Liver (tissue), 8 donors: ENCODE measurements at regions not wholly inside any gene's neighbourhood (a gene's known extent, or its start where the extent isn't known, plus 50 kb on each side); places are given as distances from the start of the nearest gene placed in this dataset.

Experiments used
- DNase-seq: peaks from one replicate; pipeline ENCODE4 v3.0.0-alpha.2; 2017; ENCODE audit warnings: low spot score
- H3K27ac ChIP-seq, 2 donors: one replicate each; pipeline ENCODE4 v1.7.0; 2013; ENCODE audit warnings: inconsistent platforms in 2 of 2, low read length in 2 of 2, control low read depth in 1 of 2, low read depth in 1 of 2, mild to moderate bottlenecking in 1 of 2
- H3K27me3 ChIP-seq, 4 donors: one replicate each; pipeline versions ENCODE4 v1.6.1 to v1.7.0; 2013; ENCODE audit warnings: low read length in 3 of 4, inconsistent platforms in 1 of 4, mild to moderate bottlenecking in 1 of 4, moderate library complexity in 1 of 4; ENCODE audit not compliant: control insufficient read depth in 4 of 4, insufficient read depth in 4 of 4
- H3K36me3 ChIP-seq, 4 donors: one replicate each; pipeline versions ENCODE4 v1.6.1 to v1.7.0; 2013; ENCODE audit warnings: low read length in 3 of 4, mild to moderate bottlenecking in 3 of 4, low read depth in 1 of 4, moderate library complexity in 1 of 4; ENCODE audit not compliant: control insufficient read depth in 4 of 4, insufficient read depth in 3 of 4
- H3K4me1 ChIP-seq, 4 donors: one replicate each; pipeline versions ENCODE4 v1.6.1 to v1.7.0; 2013; ENCODE audit warnings: low read length in 3 of 4, mild to moderate bottlenecking in 3 of 4, moderate library complexity in 1 of 4; ENCODE audit not compliant: control insufficient read depth in 4 of 4, insufficient read depth in 4 of 4
- H3K4me3 ChIP-seq, 3 donors: one replicate each; pipeline versions ENCODE4 v1.6.1 to v1.7.0; 2013; ENCODE audit warnings: low read length in 3 of 3, control low read depth in 1 of 3, low read depth in 1 of 3, mild to moderate bottlenecking in 1 of 3
- H3K9ac ChIP-seq, 2 donors: one replicate each; pipeline ENCODE4 v1.7.0; 2013; ENCODE audit warnings: low read length in 2 of 2, mild to moderate bottlenecking in 2 of 2, moderate library complexity in 2 of 2, control low read depth in 1 of 2, low read depth in 1 of 2
- H3K9me3 ChIP-seq, 4 donors: one replicate each; pipeline versions ENCODE4 v1.6.1 to v1.7.0; 2013; ENCODE audit warnings: low read length in 3 of 4; ENCODE audit not compliant: control insufficient read depth in 4 of 4
- FOXA1 ChIP-seq: IDR thresholded peaks from 2 replicates; pipeline ENCODE4 v1.6.1; 2016; ENCODE audit warnings: antibody characterized with exemption
- FOXA2 ChIP-seq: IDR thresholded peaks from 2 replicates; pipeline ENCODE4 v1.6.1; 2016; ENCODE audit warnings: antibody characterized with exemption
- GABPA ChIP-seq, 2 donors: IDR thresholded peaks in 1 of 2; conservative IDR thresholded peaks in 1 of 2; 2 replicates each; pipeline ENCODE4 v1.6.1; 2016; ENCODE audit warnings: antibody characterized with exemption in 2 of 2, mild to moderate bottlenecking in 1 of 2, moderate library complexity in 1 of 2
- HNF4A ChIP-seq, 2 donors: conservative IDR thresholded peaks; 2 replicates each; pipeline ENCODE4 v1.6.1; 2016; ENCODE audit warnings: antibody characterized with exemption in 2 of 2, mild to moderate bottlenecking in 2 of 2
- HNF4G ChIP-seq: IDR thresholded peaks from 2 replicates; pipeline ENCODE4 v1.6.1; 2016; ENCODE audit warnings: antibody characterized with exemption
- JUND ChIP-seq, 2 donors: IDR thresholded peaks; 2 replicates each; pipeline ENCODE4 v1.6.1; 2016; ENCODE audit warnings: antibody characterized with exemption in 2 of 2
- MAX ChIP-seq: IDR thresholded peaks from 2 replicates; pipeline ENCODE4 v1.6.1; 2016; ENCODE audit warnings: antibody characterized with exemption
- NR2F2 ChIP-seq: IDR thresholded peaks from 2 replicates; pipeline ENCODE4 v1.6.1; 2016; ENCODE audit warnings: antibody characterized with exemption
- RAD21 ChIP-seq, 2 donors: IDR thresholded peaks; 2 replicates each; pipeline ENCODE4 v1.6.1; 2016; ENCODE audit warnings: antibody characterized with exemption in 2 of 2, mild to moderate bottlenecking in 2 of 2
- REST ChIP-seq: IDR thresholded peaks from 2 replicates; pipeline ENCODE4 v1.6.1; 2016; ENCODE audit warnings: antibody characterized with exemption, mild to moderate bottlenecking
- RXRA ChIP-seq, 2 donors: IDR thresholded peaks; 2 replicates each; pipeline ENCODE4 v1.6.1; 2017 to 2018; ENCODE audit warnings: antibody characterized with exemption in 2 of 2, mild to moderate bottlenecking in 1 of 2
- SP1 ChIP-seq: IDR thresholded peaks from 2 replicates; pipeline ENCODE4 v1.6.1; 2018; ENCODE audit warnings: antibody characterized with exemption, mild to moderate bottlenecking
- YY1 ChIP-seq: IDR thresholded peaks from 2 replicates; pipeline ENCODE4 v1.6.1; 2016; ENCODE audit warnings: antibody characterized with exemption, mild to moderate bottlenecking
- WGBS: extraction: QIAGEN DNeasy Blood & Tissue Kit; methylation state at CpG from one replicate; pipeline ENCODE4 v1.1.7; 2013; 5-methylcytosine and 5-hydroxymethylcytosine counted together
- TF ChIP-seq, protein P1 (sequence below): IDR thresholded peaks from 2 replicates; pipeline ENCODE4 v1.6.1; 2016; ENCODE audit warnings: antibody characterized with exemption
- TF ChIP-seq, protein P2 (sequence below): fragments of 150-350 bp; IDR thresholded peaks from 2 replicates; pipeline ENCODE4 v1.5.1; 2017; ENCODE audit warnings: improper control_type of control experiment, low read depth, low read length; ENCODE audit not compliant: missing input control
- donor health status: healthy.
- donor health status: healthy.
- donor health status: healthy.
- donor health status: healthy.
- donor health status: healthy.

- no peaks in the 10 kb centered on the region for H3K27me3 ChIP-seq
- H3K9me3 ChIP-seq, result no peaks in the 10 kb centered on the region
- no peak overlapping the region for H3K27ac ChIP-seq
- H3K4me1 ChIP-seq, result peaks cover 0 to 4% (median 2%) of the 10 kb centered on the region in 4 donors
- H3K9ac ChIP-seq, result no peak overlapping the region
- H3K36me3 ChIP-seq, result no peaks in the 10 kb centered on the region
- TF ChIP-seq, protein P1, sequence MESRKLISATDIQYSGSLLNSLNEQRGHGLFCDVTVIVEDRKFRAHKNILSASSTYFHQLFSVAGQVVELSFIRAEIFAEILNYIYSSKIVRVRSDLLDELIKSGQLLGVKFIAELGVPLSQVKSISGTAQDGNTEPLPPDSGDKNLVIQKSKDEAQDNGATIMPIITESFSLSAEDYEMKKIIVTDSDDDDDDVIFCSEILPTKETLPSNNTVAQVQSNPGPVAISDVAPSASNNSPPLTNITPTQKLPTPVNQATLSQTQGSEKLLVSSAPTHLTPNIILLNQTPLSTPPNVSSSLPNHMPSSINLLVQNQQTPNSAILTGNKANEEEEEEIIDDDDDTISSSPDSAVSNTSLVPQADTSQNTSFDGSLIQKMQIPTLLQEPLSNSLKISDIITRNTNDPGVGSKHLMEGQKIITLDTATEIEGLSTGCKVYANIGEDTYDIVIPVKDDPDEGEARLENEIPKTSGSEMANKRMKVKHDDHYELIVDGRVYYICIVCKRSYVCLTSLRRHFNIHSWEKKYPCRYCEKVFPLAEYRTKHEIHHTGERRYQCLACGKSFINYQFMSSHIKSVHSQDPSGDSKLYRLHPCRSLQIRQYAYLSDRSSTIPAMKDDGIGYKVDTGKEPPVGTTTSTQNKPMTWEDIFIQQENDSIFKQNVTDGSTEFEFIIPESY, result no peak
- TF ChIP-seq GABPA (IDR thresholded peaks at IDR 0.05 in 1 of 2, conservative IDR thresholded peaks at IDR 0.05 in 1 of 2) (no peak), MAX (no peak), RXRA (IDR thresholded peaks at IDR 0.05) (no peak), JUND (IDR thresholded peaks at IDR 0.05) (no peak), REST (no peak), RAD21 (IDR thresholded peaks at IDR 0.05) (no peak), SP1 (no peak), HNF4A (conservative IDR thresholded peaks at IDR 0.05) (no peak), HNF4G (no peak)
- TF ChIP-seq, protein P2, sequence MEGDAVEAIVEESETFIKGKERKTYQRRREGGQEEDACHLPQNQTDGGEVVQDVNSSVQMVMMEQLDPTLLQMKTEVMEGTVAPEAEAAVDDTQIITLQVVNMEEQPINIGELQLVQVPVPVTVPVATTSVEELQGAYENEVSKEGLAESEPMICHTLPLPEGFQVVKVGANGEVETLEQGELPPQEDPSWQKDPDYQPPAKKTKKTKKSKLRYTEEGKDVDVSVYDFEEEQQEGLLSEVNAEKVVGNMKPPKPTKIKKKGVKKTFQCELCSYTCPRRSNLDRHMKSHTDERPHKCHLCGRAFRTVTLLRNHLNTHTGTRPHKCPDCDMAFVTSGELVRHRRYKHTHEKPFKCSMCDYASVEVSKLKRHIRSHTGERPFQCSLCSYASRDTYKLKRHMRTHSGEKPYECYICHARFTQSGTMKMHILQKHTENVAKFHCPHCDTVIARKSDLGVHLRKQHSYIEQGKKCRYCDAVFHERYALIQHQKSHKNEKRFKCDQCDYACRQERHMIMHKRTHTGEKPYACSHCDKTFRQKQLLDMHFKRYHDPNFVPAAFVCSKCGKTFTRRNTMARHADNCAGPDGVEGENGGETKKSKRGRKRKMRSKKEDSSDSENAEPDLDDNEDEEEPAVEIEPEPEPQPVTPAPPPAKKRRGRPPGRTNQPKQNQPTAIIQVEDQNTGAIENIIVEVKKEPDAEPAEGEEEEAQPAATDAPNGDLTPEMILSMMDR, result no peak
- 97% methylated on average over 1 of the region's 1 CpG for WGBS
- H3K4me3 ChIP-seq, result no peak overlapping the region
- no peak for DNase-seq
These were observed 101.9 kb upstream of the MAML3 start for GRCh38 chr4:140255927-140256326.

DNA sequence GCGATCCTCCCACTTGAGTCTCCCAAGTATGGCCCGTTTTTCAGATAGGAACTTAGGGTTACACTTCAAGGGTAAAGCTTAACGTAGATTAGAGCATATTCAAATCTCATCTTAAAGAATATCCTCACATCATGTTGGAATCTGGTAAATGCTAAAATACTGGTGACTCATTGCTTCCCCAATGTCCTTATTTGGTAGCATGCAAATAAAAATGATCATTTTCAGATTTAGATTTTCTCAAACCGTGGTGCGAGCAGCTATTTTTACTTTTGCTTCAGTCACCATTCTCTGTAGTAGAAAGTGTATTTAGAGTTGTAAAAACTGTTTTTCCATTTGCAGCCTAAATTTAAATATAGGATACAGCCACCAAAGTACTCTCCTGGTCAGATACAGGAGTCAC lies 101.5 kb upstream of the MAML3 start:
- H3K9me3 ChIP-seq, result no peaks in the 10 kb centered on the region
- TF ChIP-seq, protein P2, result no peak
- TF ChIP-seq GABPA (IDR thresholded peaks at IDR 0.05 in 1 of 2, conservative IDR thresholded peaks at IDR 0.05 in 1 of 2) (no peak), SP1 (no peak), NR2F2 (no peak), HNF4A (conservative IDR thresholded peaks at IDR 0.05) (no peak), RXRA (IDR thresholded peaks at IDR 0.05) (no peak), RAD21 (IDR thresholded peaks at IDR 0.05) (no peak), FOXA2 (no peak), MAX (no peak), JUND (IDR thresholded peaks at IDR 0.05) (no peak), YY1 (no peak), HNF4G (no peak), FOXA1 (no peak)
- WGBS, result 91% methylated on average over 5 of the region's 5 CpGs
- H3K4me3 ChIP-seq, result no peak overlapping the region
- DNase-seq, result no peak
- peaks cover 0 to 4% (median 2%) of the 10 kb centered on the region in 4 donors for H3K4me1 ChIP-seq
- no peaks in the 10 kb centered on the region for H3K27me3 ChIP-seq
- no peak overlapping the region for H3K27ac ChIP-seq
- H3K36me3 ChIP-seq, result no peaks in the 10 kb centered on the region
- H3K9ac ChIP-seq, result no peak overlapping the region
